GM12878 (cell line): ENCODE measurements at regions not wholly inside any gene's neighbourhood (a gene's known extent, or its start where the extent isn't known, plus 50 kb on each side); places are given as distances from the start of the nearest gene placed in this dataset.

Source experiments
- FOXM1 ChIP-seq: IDR thresholded peaks from 2 replicates; pipeline ENCODE4 v1.6.1; 2012; ENCODE audit warnings: low read depth, mild to moderate bottlenecking, inconsistent platforms, low read length, moderate library complexity
- KDM1A ChIP-seq: fragments of 200-600 bp; sonication (generic); IDR thresholded peaks from 2 replicates; pipeline ENCODE4 v1.6.1; 2016; ENCODE audit warnings: borderline replicate concordance
- NRF1 ChIP-seq: conservative IDR thresholded peaks from 2 replicates; pipeline ENCODE4 v1.6.1; 2011; ENCODE audit warnings: mild to moderate bottlenecking, low read depth, low read length, improper control_type of control experiment
- RAD21 ChIP-seq: IDR thresholded peaks from 2 replicates; pipeline ENCODE4 v1.6.1; 2011; ENCODE audit warnings: mild to moderate bottlenecking, low read depth, low read length, moderate library complexity; ENCODE audit not compliant: insufficient read depth
- ZBTB33 ChIP-seq: fragments of 450-650 bp; IDR thresholded peaks from 2 replicates; pipeline ENCODE4 v1.6.1; 2017; ENCODE audit warnings: mild to moderate bottlenecking

- no peak for TF ChIP-seq ZBTB33
- TF ChIP-seq FOXM1, result no peak
- no peak for TF ChIP-seq RAD21
- no peak for TF ChIP-seq KDM1A
- TF ChIP-seq NRF1, result no peak
Measured at GRCh38 chr6:131410785-131411184, 162.2 kb upstream of the ARG1 start.
